ENCODE measurements at regions not wholly inside any gene's neighbourhood (a gene's known extent, or its start where the extent isn't known, plus 50 kb on each side); places are given as distances from the start of the nearest gene placed in this dataset.

DNA sequence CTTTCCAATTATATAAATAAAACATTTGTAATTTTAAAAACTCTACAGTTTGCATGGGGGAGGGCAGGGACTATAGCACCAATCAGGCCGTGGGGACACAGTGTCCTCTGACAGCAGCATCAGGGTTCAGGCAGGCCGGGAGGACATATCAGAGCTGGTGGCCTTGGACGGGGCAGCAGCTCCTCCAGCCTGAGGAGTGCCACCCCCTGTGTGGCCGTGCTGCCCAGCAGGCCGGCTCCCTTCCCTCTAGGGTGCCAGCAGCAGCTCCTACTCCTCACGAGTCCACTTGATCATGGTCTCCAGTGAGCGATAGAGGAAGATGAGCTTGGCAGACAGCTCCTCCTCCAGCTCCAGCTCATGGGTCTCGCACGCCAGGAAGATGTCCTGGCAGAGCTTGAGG is 144.0 kb upstream of the PHACTR3 start:
- WGBS, 2 experiments (ENCODE audit: extremely low coverage in 1 of 2, insufficient coverage in 1 of 2, insufficient read length in 1 of 2, insufficient replicate concordance in 2 of 2, low coverage in 1 of 2, low lambda C conversion rate in 2 of 2, missing lambda C conversion rate in 1 of 2): 85% methylated on average over 9 of the region's 9 CpGs; no CpG with 5 or more reads in 1 of the 2 experiments
- H3K36me3 ChIP-seq (ENCODE audit: control insufficient read depth in 2 of 4, insufficient read depth in 4 of 4, low read length in 3 of 4): no peaks in the 10 kb centered on the region
- DNase-seq (ENCODE audit: low read depth in 1 of 2, low spot score in 2 of 2) (no peak), FAIRE-seq (no peak)
- H4K8ac ChIP-seq (ENCODE audit: extremely low read depth, insufficient read depth, low read length): peak overlapping the region; percentile 57; the same call in 1 of the 2 replicates
- no peak overlapping the region for H3K4ac ChIP-seq (replicated peaks; ENCODE audit: insufficient read length, low read depth, low read length)
- no peak overlapping the region for H2BK5ac ChIP-seq (ENCODE audit: low read depth, low read length)
- no peak overlapping the region for H2BK20ac ChIP-seq (ENCODE audit: low read length)
- H3K18ac ChIP-seq (ENCODE audit: extremely low read depth, low read length): no peak overlapping the region
- no peak overlapping the region for H3K23ac ChIP-seq (ENCODE audit: insufficient read length)
- H3K27ac ChIP-seq (ENCODE audit: low read depth, low read length): no peak overlapping the region
- no peak overlapping the region for H3K4me2 ChIP-seq (ENCODE audit: insufficient read depth in 1 of 2, low read depth in 2 of 2, low read length in 2 of 2)
- H3K27me3 ChIP-seq (replicated peaks in 1 of 4; ENCODE audit: control insufficient read depth in 3 of 4, extremely low read depth in 1 of 4, insufficient read depth in 3 of 4, low read length in 3 of 4): no peaks in the 10 kb centered on the region
- H2BK12ac ChIP-seq (ENCODE audit: low read depth, low read length): 0 out of 2 replicates have a peak overlapping the region, but pooled peaks have one; percentile 55
- no peak overlapping the region for H3K56ac ChIP-seq (replicated peaks; ENCODE audit: insufficient read length, low read depth, low read length)
- ChIA-PET CTCF (ENCODE audit: partially characterized antibody) (interaction anchor here (0.6 to 2.9 kb wide), 10 partner anchors 9 to 373 kb away, joined by 3 to 9 read pairs (median 5); no protein-coding TSS in a partner anchor), POLR2A (ENCODE audit: partially characterized antibody) (no interaction called here)
- no peak overlapping the region for H3K14ac ChIP-seq (ENCODE audit: insufficient read length)
- no peak overlapping the region for H2AK5ac ChIP-seq (ENCODE audit: low read depth, low read length)
- no peak overlapping the region for H2BK15ac ChIP-seq (ENCODE audit: low read length)
- H4K20me1 ChIP-seq (replicated peaks in 1 of 2; ENCODE audit: control insufficient read depth in 1 of 2, insufficient read depth in 2 of 2, low read length in 2 of 2): peaks cover 0 to 3% of the 10 kb centered on the region in 2 experiments
- no peak overlapping the region for H3K4me3 ChIP-seq (ENCODE audit: extremely low read depth in 1 of 4, insufficient read depth in 2 of 4, low read depth in 3 of 4, low read length in 4 of 4)
- no peaks in the 10 kb centered on the region for H3K79me1 ChIP-seq (ENCODE audit: low read depth, low read length)
- H3K79me2 ChIP-seq (ENCODE audit: control insufficient read depth in 1 of 2, insufficient read depth in 2 of 2, low read length in 2 of 2): no peaks in the 10 kb centered on the region
- no peak overlapping the region for H2BK120ac ChIP-seq (replicated peaks; ENCODE audit: low read depth, low read length)
- no peak overlapping the region for H2AFZ ChIP-seq (ENCODE audit: low read length)
- H3K4me1 ChIP-seq (replicated peaks in 1 of 4; ENCODE audit: control insufficient read depth in 3 of 4, insufficient read depth in 4 of 4, low read length in 3 of 4): no peaks in the 10 kb centered on the region
- H3K23me2 ChIP-seq (ENCODE audit: low read depth, low read length): no peaks in the 10 kb centered on the region
- H4K91ac ChIP-seq (replicated peaks; ENCODE audit: insufficient read length, low read length): no peak overlapping the region
- H3K9ac ChIP-seq (replicated peaks in 1 of 4; ENCODE audit: extremely low read depth in 1 of 4, low read depth in 3 of 4, low read length in 3 of 4): no peak overlapping the region
- no peak overlapping the region for H4K5ac ChIP-seq (ENCODE audit: insufficient read length, low read depth, low read length)
- H3K9me3 ChIP-seq (ENCODE audit: insufficient read depth in 2 of 2, low read depth in 1 of 2, low read length in 1 of 2): no peaks in the 10 kb centered on the region
- TF ChIP-seq, protein P1, sequence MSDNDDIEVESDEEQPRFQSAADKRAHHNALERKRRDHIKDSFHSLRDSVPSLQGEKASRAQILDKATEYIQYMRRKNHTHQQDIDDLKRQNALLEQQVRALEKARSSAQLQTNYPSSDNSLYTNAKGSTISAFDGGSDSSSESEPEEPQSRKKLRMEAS (IDR thresholded peaks at IDR 0.05): no peak
- TF ChIP-seq CTBP2 (IDR thresholded peaks at IDR 0.05; ENCODE audit: borderline replicate concordance, insufficient read depth, insufficient read length, low read length): no peak
- TF ChIP-seq NANOG (IDR thresholded peaks at IDR 0.05; ENCODE audit: insufficient read depth, low read depth, low read length, poor library complexity, severe bottlenecking): no peak
- TF ChIP-seq SP4 (IDR thresholded peaks at IDR 0.05; ENCODE audit: low read length): no peak
- TF ChIP-seq TAF1 (IDR thresholded peaks at IDR 0.05; ENCODE audit: low read depth, low read length): no peak
- TF ChIP-seq MAFK (IDR thresholded peaks at IDR 0.05; ENCODE audit: low read depth, low read length): no peak
- TF ChIP-seq KDM5A (IDR thresholded peaks at IDR 0.05; ENCODE audit: low read length): no peak
- no peak for TF ChIP-seq GABPA (IDR thresholded peaks at IDR 0.05; ENCODE audit: borderline replicate concordance, insufficient read depth, low read length)
- no peak for TF ChIP-seq GTF2F1 (IDR thresholded peaks at IDR 0.05; ENCODE audit: borderline replicate concordance, low read depth, low read length)
- TF ChIP-seq TBP (IDR thresholded peaks at IDR 0.05; ENCODE audit: low read depth, low read length): no peak
- TF ChIP-seq TEAD4 (IDR thresholded peaks at IDR 0.05; ENCODE audit: low read depth, low read length): no peak
- no peak for TF ChIP-seq CHD2 (IDR thresholded peaks at IDR 0.05; ENCODE audit: low read length)
- no peak for TF ChIP-seq RBBP5 (IDR thresholded peaks at IDR 0.05; ENCODE audit: borderline replicate concordance, low read depth, low read length)
- no peak for TF ChIP-seq USF2 (IDR thresholded peaks at IDR 0.05; ENCODE audit: low read length)
